GF-D8 (cell line): ENCODE measurements at regions not wholly inside any gene's neighbourhood (a gene's known extent, or its start where the extent isn't known, plus 50 kb on each side); places are given as distances from the start of the nearest gene placed in this dataset.
"Not testable (repeated sequence)": the region's sequence is repeated elsewhere in the genome, so short reads cannot be mapped to it uniquely, and the experiment has no call there.

ENCODE experiments used
- DNase-seq: peaks from one replicate; lab custom pipeline; 2025; lab: John Stamatoyannopoulos, UW

DNA sequence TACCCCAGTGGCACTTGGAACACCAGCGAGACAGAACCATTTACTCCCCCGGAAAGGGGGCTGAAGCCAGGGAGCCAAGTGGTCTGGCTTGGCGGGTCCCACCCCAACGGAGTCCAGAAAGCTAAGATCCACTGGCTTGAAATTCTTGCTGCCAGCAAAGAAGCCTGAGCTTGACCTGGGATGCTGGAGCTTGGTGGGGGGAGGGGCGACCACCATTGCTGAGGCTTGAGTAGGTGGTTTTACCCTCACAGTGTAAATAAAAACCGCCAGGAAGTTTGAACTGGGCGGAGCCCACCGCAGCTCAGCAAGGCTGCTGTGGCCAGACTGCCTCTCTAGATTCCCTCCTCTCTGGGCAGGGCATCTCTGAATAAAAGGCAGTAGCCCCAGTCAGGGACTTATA lies 62.8 kb downstream of the RPS24 start:
- not testable (repeated sequence) for DNase-seq

GRCh38 chr10:78102593-78102992 lies 68.9 kb downstream of the RPS24 start:
- not testable (repeated sequence) for DNase-seq

GRCh38 chr10:78109210-78109609 lies 75.5 kb downstream of the RPS24 start:
- DNase-seq = no peak

DNA sequence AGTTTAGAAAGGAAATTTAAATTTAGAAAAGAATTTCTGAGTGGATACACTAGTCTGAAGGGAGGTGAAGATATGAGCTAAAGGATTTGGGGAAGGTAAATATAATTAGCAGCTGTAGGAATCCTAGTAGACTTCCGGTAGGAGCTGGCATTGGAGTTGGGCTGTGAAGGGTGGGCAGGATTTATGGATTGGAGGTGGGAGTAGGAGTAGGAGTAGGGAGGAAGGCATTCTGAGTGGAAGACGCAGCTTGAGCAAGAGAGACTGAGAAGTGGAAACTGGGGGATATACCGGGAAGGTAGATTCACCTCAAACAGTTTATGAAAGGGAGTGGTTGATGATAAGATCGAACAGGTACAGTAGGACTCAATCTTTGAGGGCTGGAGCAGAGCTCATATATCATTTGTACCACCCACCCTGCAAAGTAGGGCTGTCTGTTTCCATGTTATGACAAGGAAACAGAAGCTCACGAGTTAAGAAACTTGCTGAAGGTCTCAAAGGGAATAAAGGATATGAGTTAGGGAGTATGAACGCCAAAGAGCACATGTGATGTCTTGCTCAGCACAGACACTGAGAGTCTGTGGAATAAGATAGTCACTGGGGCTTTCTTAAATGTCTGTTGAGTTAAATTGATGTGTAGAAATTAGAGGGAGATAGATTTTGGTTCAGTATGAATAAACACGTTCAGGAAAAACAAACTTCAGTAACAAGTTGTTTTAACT lies 81.6 kb downstream of the RPS24 start:
- DNase-seq = no peak

GRCh38 chr10:78116361-78116760 lies 82.7 kb downstream of the RPS24 start:
- no peak for DNase-seq

- no peak for DNase-seq
Observed at GRCh38 chr10:78118591-78118990, 84.9 kb downstream of the RPS24 start.

- DNase-seq = no peak
Observed at GRCh38 chr10:78121801-78122200, 88.1 kb downstream of the RPS24 start.

- DNase-seq = no peak
Observed at GRCh38 chr10:78124167-78124566, 90.5 kb downstream of the RPS24 start.

GRCh38 chr10:78129211-78129610 lies 95.5 kb downstream of the RPS24 start:
- DNase-seq = no peak

- DNase-seq = no peak
Observed at GRCh38 chr10:78130966-78131710, 97.5 kb downstream of the RPS24 start.

DNA sequence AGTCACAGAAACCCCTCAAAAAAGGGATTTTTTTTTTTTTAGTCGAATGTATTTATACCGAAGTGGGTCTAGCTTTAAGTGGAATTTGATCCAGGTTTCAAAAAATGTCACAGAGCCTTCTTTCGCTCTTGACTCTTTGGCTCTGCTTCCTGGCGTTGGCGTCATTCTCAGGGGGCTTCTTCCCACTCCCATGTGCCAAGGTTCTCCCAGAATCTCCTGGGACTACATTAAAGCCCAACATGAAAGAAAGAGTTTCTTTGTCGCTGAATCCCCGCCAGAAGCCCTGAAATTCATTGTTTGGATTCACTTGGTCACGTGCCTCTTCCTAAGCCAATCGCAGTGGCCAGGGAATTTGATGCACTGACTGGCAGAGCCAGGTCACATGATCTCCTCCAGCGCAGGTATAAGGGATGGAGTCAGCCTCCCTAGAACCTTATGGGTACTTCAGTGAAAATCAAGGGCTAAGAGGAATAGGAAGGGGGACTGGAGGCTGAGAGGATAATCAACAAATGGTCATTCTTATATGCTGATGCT lies 101.2 kb downstream of the RPS24 start:
- no peak for DNase-seq

DNA sequence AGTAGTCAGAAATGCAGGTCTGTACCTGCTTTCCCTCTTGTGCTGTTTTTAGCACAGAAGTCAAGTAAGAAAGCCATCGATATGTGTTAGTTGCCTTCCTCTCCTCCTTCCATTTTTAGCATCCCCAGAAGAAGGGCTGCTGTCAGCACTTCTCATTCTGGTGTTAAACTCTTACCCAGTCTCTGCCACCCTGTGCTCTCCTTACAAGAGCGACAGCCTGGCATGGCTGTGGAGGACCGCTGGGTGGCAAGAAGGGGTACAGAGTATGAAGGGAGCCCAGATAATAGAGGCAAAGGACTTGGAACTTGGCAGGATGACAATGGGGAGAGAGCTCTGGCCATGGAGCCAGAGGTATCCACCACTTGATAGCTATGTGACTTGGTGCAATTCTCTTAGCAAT lies 103.5 kb downstream of the RPS24 start:
- DNase-seq = no peak

GRCh38 chr10:78139341-78139740 lies 105.7 kb downstream of the RPS24 start:
- no peak for DNase-seq

GRCh38 chr10:78140066-78140630 lies 106.5 kb downstream of the RPS24 start:
- no peak for DNase-seq

DNA sequence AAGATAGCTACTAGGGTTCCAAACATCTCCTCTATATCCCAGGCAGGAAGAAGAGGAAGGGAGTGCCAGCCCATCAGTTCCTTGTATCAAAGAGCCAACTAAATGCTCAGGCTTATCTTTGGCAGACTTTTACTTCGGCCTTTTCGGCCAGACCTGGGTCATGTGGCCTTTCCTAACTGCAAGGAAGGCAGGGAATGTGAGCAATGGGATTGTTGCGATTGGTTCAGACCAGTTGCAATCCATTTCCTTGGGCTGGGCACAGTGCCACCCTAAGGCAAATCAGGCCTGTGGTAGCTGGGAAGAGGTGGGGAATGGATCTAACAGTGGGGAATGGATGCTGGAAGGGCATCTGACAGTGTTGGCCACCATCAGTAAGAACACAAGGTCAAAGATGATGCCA lies 109.9 kb downstream of the RPS24 start:
- no peak for DNase-seq

- DNase-seq = no peak
Observed at GRCh38 chr10:78146200-78146599, 112.5 kb downstream of the RPS24 start.

- no peak for DNase-seq
Observed at GRCh38 chr10:78147202-78147601, 113.5 kb downstream of the RPS24 start.

DNA sequence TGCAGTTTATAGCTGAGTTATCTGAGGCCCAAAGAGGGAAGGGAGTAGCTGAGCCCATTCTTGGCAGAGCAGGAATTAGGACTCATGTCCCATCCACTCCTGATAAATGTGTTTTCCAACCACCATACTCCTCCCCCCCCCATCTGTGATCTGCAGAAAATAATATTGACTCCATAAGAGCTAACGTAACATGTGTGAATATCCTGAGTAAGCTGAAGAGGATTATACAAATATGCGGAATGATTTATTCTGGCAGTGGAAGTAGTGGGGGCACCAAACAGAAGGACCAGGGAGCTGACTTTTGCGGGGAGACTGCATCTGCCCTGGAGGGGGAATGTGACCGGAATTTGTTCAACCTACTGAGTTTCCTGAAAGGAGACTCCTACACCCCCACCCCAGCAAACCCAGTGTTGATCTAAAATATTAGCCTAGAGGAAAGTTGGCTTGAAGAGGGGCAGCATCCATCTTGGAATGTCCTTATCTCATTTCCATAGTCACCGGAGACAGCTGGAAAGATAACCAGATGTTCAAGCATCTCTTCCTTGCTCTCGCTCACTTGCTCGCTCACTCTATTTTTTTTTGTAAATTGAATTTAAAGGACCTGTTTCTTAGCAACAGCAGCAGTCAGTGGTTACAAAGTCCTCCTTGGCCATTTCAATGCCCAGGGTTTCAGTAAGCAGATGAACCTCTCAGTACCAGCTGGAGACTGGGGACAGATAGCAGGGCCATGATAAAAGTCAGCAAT lies 114.7 kb downstream of the RPS24 start:
- no peak for DNase-seq

DNA sequence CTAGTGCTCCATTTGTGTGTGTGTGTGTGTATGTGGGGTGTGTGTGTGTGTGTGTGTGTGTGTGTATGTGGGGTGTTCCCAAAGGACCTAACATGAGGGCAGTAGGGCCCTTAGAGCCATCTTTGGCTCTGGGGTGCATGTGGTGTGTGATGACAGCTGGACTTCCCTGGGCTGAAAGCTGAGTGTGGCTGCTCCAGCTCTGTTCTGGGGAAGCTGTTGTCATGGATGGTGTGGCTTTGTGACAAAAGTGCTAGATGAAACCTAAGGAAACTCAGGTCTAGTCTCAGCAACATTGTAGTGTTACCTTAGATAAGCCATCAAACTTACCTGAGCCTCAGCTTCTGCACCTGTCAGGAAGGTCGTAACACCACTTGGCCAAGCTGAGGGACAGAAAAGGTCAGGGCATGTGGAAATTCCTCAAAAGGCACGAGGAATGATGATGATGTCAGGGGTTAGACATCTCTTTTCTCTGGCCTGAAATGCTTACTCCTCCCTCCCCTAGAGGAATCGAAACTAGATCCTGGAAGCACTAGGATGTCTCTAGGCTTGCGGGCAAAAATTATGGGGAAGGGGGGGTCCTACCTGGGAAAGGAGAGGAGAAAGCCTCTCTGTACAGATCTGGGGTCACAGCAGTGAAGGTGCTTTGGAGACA lies 115.4 kb downstream of the RPS24 start:
- DNase-seq = no peak

DNA sequence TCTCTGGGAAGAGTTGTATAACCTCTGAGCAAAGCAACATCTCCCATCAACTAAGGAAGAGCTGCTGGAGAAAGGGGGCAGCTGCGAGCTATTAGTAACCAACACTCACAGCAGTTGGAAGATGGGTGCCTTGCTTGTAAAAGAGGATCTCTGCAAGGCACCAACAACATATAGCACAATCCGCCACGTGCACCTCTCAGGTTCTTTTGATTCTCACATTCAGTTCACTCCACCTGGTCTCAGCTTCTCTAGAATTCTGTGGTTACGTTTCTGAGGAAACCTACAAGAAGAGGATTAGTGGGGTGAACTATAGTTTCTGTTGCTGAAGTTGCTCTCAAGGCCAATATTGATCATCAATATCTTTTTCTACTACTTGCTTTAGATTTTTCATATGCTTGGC lies 117.1 kb downstream of the RPS24 start:
- DNase-seq = no peak

DNA sequence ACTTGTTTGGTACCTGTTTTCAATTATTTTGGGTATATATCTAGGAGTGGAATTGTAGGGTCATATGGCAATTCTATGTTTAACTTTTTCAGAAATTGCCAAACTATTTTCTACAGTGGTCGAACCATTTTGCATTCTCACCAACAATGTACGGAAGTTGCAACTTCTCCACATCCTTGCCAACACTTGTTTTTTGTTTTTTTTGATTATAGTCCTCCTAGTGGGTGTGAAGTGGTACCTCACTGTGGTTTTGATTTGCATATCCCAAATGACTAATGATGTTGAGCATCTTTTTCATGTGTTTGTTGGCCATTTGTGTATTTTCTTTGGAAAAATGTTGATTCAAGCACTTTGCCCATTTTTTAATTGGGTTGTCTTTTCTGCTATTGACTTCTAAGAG lies 122.1 kb downstream of the RPS24 start:
- DNase-seq = no peak

DNA sequence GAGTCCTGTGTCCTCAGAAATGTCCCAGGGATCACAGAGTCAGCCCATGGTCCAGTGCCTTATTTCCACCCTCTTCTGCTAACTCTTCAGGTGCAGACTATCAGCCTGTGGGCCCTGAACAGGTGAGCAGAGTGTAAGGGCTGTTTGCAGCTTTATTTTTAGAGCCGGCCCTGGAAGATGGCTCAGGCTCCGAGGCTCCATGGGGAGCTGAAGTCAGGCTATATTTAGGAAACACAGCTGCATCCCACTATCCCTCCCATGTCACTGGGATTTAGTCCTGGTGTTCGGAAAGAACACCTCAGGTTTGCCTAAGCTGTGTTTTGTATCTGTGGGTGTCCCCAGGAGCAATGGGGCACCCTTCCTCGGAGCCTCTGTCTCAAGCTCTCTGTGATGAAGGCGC lies 126.9 kb downstream of the RPS24 start:
- DNase-seq = no peak
